NCI-H460 (cell line): ENCODE measurements at regions not wholly inside any gene's neighbourhood (a gene's known extent, or its start where the extent isn't known, plus 50 kb on each side); places are given as distances from the start of the nearest gene placed in this dataset.
"Not testable (repeated sequence)": the region's sequence is repeated elsewhere in the genome, so short reads cannot be mapped to it uniquely, and the experiment has no call there.

Experiments used
- DNase-seq: peaks from one replicate; pipeline ENCODE4 v3.0.0-alpha.2; 2016; ENCODE audit warnings: low read depth; ENCODE audit errors: extremely low read depth

DNA sequence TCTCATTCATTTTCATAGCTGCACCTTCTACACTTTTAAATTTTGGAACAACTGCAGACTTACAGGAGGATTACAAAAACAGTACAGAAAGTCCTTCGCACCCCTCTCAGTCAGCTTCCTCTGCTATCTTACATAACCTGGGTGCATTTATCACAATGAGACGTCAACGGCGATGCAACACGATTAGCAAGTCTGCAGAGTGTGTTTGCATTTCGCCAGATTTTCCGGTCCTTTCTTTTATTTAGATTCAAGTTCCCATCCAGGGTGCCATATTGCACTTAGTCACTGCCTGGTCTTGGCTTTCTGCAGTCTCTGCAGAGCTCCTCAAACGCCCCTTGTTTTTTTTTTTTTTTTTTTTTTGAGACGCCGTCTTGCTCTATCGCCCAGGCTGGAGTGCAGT is 85.9 kb downstream of the ASMT start:
- DNase-seq: peak; percentile 92

DNA sequence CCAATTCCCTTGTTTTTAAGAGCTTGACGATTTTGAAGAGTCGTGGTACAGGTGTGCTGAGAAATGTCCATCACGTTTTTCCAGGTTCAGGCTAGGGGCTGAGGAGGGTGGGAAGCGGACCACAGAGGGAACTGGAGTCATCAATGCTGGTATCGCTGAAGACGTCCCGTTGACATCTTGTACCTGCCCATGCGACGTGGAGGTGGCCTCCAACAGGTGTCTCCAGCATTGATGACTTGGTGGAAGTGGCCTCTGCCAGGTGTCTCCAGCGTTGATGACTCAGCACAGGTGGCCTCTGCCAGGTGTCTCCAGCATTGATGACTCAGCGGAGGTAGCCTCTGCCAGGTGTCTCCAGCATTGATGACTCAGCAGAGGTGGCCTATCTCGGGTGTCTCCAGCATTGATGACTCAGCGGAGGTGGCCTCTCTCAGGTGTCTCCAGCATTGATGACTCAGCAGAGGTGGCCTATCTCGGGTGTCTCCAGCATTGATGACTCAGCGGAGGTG is 86.6 kb downstream of the ASMT start:
- DNase-seq: not testable (repeated sequence)

DNA sequence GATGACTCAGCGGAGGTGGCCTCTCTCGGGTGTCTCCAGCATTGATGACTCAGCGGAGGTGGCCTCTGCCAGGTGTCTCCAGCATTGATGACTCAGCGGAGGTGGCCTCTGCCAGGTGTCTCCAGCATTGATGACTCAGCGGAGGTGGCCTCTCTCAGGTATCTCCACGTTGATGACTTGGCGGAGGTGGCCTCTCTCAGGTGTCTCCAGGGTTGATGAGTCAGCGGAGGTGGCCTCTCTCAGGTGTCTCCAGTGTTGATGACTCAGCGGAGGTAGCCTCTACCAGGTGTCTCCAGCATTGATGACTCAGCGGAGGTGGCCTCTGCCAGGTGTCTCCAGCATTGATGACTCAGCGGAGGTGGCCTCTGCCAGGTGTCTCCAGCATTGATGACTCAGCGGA is 87.3 kb downstream of the ASMT start:
- DNase-seq: not testable (repeated sequence)

DNA sequence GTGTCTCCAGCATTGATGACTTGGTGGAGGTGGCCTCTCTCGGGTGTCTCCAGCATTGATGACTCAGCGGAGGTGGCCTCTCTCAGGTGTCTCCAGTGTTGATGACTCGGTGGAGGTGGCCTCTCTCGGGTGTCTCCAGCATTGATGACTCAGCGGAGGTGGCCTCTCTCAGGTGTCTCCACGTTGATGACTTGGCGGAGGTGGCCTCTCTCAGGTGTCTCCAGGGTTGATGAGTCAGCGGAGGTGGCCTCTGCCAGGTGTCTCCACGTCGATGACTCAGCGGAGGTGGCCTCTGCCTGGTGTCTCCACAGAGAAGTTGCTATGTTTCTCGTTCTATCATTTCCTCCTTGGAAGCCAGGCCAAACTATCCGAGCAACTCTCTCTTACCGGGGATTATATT is 87.7 kb downstream of the ASMT start:
- not testable (repeated sequence) for DNase-seq

DNA sequence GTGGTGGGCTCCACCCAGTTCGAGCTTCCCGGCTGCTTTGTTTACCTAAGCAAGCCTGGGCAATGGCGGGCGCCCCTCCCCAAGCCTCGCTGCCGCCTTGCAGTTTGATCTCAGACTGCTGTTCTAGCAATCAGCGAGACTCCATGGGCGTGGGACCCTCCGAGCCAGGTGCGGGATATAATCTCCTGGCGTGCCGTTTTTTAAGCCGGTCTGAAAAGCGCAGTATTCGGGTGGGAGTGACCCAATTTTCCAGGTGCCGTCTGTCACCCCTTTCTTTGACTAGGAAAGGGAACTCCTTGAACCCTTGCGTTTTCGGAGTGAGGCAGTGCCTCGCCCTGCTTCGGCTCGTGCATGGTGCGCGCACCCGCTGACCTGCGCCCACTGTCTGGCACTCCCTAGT is 94.4 kb downstream of the ASMT start:
- DNase-seq: not testable (repeated sequence)

DNA sequence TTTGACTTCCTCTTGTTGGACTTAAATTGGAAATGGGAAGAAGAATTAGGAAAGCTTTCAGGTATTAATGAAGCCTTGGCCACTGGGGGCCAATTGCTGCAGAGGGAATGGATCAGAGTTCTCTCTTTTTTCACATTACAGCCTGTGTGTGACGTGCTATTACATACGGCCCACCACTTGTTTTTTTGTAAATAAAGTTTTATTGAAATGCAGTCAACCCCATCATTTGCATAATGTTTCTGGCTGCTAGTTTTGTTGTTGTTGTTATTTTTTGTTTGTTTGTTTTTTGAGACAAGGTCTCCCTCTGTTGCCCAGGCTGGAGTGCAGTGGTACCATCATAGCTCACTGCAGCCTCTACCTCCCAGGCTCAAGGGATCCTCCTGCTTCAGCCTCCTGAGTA is 98.4 kb downstream of the ASMT start:
- no peak for DNase-seq

DNA sequence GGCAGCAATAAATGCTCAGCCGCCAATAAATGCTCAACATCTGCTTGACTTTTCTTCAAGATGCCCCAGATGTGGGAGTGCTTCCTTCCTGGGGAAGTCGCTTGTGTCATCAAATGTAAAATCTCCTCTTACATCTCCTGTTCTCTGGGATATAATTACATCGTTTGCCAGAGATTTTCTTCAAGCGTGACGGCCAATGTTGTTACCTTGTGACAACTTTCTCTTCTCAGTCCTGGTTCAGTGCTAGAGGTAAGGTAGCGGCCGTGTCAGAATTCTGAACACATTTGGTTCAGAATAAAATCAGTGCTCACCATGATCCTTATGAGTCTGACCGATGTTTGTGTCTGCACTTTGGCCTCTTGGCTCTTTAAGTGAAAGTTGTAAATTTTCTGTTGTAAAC is 102.5 kb downstream of the ASMT start:
- no peak for DNase-seq

DNA sequence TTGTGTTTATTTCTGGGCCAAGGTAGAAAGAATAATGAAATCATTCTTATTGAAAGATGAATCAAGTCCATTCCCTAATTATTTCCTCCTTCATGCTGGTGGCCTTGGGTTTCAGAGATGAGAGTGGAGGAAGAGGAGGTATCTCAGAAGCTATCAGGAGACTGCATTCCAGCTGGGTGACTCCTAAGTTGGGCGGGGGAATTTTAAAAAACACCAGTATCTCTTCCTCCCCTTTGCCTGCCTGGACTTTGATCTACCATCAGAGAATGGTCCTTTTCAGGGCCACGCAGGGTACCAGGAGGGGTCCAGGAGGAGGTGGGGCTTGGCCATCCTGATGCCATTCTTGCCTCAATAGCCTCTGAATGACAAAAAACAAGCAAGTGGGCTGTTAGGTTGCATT is 104.4 kb downstream of the ASMT start:
- DNase-seq: no peak

DNA sequence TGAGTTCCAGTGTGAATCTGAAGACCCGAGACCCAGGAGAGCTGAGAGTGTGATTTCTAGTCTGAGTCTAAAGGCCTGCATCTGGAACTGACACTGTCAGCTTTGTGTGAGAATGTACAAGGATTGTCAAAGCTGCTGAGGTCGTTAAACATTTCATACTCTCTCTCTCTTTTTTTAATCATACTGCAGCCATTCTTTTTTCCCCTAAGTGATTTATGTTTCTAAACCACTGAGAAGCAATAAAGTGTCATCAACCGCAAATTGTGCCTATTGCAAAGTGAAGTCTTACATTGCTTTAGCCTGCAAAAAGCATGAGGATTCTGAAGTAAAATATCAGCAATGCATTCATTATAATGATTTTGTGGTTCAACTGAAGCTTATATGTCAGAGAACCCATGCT is 106.0 kb downstream of the ASMT start:
- no peak for DNase-seq

DNA sequence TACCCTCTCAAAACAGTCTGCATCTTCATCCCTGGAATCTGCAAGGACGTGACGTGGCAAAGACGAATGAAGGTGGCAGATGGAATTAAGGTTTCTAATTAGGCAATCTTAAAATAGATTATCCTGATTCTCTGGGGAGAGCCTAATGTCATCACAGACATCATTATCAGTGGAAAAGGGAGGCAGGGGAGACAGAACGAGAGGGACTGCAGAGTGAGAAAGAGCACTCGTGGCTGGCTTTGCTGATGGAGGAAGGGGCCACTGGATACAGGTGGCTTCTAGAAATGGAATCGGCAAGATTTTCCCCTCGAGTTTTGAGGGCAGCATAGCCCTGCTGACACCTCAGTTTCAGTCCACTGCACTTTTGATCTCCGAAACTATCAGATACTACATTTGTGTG is 110.6 kb downstream of the ASMT start:
- DNase-seq: no peak

DNA sequence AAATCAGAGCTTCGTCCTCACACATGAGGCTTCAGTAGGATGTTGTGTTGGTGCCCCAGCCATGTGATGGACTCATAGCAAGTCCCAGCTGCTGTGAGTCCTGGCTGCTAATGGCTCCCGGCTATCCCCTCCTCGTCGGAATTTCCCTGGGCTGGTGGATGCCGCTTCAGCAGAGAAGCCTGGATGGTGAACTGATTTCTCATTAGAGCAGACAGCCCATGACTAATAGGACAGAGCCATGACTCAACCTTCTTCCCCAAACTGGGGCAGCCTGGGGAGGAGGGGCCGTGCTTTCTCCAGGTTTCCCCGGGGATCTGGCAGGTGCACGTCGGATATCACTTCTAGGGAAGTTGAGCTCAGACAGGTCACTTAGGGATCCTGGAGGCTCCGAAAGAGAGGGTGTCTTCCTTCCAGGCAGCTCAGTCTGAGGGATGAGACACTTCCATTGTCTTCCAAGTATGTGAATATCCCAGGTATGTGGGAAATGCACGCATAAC is 112.7 kb downstream of the ASMT start:
- DNase-seq: peak; percentile 48

DNA sequence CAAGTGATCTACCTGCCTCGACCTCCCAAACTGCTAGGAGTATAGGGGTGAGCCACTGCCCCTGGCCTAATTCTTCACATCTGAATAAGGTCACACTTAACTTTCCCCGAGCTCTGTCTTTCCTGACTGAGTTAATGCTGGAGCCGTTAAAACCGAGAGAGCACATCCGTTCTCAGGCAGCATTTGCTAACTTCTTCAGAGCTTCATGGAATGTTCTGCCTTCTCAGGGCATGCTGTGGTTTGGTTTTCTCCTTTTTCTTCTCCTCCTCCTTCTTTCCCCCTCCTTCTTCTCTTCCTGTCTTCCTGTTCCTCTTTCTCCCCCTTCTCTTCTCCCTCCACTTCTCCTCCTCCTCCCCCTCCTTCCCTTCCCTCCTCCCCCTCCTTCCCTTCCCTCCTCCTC is 119.9 kb downstream of the ASMT start:
- no peak for DNase-seq

DNA sequence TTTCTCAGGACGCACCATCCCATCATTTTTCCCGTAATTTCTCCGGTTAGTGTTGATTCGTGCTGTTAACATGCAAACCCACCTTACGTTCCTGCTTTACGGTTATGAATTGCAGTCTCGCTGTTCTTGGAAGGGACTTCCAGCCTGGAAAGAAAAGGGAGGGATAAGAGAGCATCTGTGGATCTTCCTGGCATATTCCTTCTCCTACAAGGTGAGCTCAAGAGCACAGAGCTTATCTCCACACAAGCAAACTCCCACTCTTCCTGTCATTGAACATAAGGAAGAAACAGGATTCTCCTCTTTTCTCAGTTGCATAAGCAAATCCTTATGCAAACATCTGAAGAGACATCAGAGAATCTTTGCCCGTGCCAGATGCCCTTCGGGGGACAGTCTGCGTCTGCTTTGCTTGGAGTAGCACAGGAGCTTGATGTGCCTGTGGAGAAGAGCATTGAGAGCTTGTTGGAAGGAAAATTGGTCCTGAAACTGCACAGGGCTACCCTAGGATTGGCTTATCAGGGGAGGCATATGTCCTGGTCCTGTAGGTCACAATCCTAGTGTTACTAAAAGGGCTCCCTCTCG is 127.0 kb downstream of the ASMT start:
- no peak for DNase-seq

DNA sequence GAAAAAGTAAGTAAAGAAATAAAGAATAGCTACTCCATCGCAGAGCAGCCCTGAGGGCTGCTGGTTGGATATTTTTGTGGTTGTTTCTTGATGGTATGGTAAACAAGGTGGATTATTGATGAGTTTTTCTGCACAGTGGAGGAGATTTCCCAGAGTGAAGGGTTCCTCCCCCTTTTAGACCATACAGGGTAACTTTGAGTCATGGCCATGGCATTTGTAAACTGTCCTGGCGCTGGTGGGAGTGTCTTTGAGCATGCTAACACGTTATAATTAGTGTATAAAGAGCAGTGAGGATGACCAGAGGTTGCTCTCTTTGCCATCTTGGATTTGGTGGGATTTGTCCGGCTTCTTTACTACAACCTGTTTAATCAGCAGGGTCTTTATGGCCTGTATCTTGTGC is 128.2 kb downstream of the ASMT start:
- no peak for DNase-seq

DNA sequence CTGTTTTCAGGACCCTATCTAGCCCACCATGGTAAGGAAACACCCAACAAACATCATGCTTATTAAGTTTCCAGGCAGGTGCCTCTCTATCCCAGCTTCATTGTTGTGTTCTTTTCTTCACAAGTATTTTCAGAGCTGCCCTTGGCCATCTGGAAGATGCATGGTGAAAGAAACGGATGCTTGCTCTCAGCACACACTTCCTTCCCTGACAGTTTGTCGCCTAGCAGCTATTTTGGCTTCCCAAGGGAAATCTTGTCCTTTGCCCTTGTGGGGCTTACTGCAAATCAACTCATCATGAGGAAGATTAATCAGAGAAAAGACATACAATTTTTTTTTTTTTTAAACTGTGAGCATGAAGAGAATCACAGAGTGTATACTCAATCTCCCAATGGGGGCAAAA is 128.8 kb downstream of the ASMT start:
- DNase-seq: no peak

DNA sequence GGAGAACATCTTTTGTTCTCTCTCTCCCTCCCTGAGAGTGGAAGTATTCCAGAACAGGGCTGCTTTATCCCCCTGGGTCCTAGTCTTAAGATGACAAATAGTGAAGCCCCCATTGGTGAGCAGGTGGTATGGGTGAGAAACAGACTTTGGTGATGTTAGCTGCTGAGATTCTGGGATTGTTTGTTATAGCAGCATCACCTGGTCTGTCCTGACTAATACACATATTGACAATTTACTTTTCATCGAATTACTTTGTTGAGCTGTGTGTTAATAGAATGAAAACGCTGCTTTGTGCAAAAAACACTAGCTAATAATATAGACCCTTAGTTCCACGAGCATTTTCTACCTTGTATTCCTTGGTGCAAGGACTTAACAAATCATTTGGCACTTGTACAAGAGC is 133.5 kb downstream of the ASMT start:
- no peak for DNase-seq

DNA sequence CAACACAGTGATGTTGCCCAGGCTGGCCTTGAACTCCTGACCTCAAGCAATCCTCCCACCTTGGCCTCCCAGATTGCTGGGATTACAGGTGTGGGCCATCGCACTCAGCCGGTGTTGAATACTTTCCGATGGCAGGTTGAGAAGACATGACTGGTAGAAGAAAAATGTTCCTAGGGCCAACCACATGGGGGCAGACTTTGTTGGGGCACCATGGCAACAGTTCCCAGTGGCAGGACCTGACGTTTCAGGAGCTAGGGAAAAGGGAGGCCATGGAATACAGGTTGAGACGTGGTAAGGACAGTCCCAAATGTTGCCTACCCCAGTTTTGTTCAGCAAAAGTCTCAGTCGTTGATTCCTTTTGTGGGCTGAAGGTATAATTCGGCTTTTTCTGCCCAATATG is 134.6 kb downstream of the ASMT start:
- DNase-seq: no peak

DNA sequence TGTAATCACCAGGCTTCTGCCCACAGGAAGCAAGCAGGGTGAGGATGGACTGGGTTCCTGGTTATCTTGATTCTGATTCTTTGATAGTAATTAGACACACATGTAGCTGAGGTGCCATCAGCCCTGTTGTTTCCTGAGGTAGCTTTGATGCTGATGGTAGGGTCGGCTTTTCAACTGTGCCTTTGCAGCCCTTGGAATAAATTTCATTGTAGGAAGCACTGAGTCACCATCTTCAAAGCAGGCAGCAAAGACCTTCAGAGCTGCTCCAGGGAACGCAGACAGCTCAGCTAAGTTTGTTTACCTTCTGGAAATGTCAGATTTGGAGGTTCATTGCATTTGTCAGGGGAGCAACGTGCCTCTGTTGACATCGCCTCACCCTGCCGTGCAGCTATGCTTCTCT is 135.4 kb downstream of the ASMT start:
- no peak for DNase-seq

DNA sequence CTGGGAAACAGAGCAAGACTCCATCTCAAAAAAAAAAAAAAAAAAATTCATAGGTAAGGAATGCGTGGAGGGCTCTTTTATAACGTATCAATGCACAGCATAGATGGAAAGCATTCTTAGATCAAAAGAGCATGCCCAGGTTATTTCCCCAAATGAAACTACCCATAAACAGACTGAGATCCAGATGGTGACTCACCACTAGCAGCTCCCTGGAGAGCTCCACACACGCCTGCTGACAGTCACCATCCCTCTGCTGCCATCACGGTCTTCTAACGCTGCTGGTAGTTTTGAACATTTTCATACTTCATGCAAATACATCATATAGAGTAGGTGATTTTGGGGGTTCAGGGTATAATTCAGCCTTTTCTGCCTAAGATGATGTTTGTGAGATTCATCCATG is 136.9 kb downstream of the ASMT start:
- no peak for DNase-seq

DNA sequence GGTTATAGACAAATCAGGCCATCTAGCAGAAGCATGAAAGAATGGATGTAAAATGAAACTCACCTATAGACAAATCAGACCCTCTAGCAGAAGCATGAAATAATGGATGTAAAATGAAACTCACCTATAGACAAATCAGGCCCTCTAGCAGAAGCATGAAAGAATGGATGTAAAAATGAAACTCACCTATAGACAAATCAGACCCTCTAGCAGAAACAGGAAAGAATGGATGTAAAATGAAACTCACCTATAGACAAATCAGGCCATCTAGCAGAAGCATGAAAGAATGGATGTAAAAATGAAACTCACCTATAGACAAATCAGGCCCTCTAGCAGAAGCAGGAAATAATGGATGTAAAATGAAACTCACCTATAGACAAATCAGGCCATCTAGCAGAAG is 137.9 kb downstream of the ASMT start:
- not testable (repeated sequence) for DNase-seq

DNA sequence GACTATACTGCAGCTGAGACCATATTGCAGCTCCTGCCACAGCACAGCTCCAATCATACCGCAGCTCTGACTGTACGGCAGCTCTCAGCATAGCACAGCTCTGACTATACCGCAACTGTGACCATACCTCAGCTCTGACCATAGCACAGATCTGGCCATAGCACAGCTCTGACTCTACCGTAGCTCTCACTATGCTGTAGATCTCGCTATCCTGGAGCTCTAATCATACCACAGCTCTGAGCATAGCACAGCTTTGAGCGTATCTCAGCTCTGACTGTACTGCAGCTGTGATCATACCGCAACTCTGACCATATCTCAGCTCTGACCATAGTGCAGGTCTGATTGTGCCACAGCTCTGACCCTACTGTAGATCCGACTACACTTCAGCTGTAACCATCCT is 139.2 kb downstream of the ASMT start:
- no peak for DNase-seq

DNA sequence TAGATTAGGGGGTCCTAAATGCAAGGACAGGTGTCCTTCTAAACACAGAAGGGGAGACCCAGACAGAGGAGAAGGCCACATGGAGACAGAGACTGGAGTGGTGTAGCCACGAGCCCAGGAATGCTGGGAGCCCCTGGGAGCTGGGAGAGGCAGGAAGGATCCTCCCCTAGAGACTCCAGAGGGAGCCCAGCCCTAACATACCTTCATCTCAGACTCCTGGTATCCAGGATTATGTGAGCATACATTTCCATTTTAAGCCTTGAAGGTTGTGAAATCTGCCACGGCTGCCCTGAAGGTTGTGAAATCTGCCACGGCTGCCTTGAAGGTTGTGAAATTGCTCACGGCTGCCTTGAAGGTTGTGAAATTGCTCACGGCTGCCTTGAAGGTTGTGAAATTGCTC is 148.4 kb downstream of the ASMT start:
- no peak for DNase-seq

DNA sequence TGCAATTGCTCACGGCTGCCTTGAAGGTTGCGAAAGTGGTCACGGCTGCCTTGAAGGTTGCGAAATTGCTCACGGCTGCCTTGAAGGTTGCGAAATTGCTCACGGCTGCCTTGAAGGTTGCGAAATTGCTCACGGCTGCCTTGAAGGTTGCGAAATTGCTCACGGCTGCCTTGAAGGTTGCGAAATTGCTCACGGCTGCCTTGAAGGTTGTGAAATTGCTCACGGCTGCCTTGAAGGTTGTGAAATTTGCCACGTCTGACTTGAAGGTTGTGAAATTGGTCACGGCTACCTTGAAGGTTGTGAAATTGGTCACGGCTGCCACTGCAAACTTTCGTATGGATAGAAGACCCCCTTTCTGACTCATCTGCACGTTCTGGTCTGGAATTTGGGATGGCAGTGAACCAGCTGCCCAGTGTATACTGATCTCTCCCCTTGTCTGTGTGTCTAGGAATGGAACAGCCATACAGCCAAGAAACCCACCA is 150.1 kb downstream of the ASMT start:
- not testable (repeated sequence) for DNase-seq
